GDM1 (cell line): ENCODE measurements at regions not wholly inside any gene's neighbourhood (a gene's known extent, or its start where the extent isn't known, plus 50 kb on each side); places are given as distances from the start of the nearest gene placed in this dataset.

Experiments
- DNase-seq: peaks from one replicate; lab custom pipeline; 2025; lab: John Stamatoyannopoulos, UW

GRCh38 chr1:36643371-36644270 lies 160.9 kb upstream of the CSF3R start:
- DNase-seq: no peak

- DNase-seq: no peak
Observed at GRCh38 chr1:36642802-36643201, 160.1 kb upstream of the CSF3R start.

GRCh38 chr1:36641776-36642175 lies 159.1 kb upstream of the CSF3R start:
- no peak for DNase-seq

- no peak for DNase-seq
Observed at GRCh38 chr1:36639461-36639860, 156.7 kb upstream of the CSF3R start.

GRCh38 chr1:36638268-36638667 lies 155.6 kb upstream of the CSF3R start:
- no peak for DNase-seq

DNA sequence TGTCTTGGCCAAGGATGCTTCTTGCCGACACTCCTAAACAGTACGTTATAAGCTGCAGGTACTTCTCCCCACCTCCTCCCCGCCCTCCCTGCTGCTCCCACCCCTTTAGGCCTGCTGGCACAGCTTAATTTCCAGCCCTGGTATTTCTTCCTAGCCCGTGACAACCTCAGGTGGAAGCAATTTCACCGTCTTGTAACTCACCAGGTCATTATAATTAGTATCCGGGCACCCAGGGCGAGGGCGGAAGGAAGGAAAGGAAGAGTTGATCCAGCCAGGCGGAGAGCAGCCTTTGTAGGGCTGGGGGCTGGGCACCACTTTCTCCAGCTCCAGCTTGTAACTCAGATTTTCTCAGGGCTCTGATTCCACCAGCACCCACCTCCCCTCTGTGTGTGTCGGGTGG lies 153.5 kb upstream of the CSF3R start:
- no peak for DNase-seq

DNA sequence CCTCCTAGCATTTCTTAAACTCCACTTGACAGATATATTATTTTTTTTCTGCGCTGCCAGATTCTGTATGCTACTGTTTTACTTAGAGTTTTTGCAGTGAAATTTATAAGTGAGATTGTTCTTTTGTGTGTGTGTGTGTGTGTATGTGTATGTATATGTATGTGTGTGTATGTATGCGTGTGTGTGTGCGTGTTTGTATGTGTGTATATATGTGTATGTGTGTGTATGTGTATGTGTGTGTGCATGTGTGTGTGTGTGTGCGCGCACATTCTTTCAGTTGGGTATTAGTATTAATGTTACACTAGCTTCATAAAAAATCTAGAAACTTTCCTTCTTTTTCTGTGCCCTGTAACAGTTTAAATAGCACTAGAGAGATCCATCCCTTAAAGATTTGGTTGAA lies 152.6 kb upstream of the CSF3R start:
- DNase-seq: no peak

GRCh38 chr1:36628804-36629203 lies 146.1 kb upstream of the CSF3R start:
- DNase-seq: no peak

- DNase-seq: no peak
Observed at GRCh38 chr1:36626435-36626834, 143.7 kb upstream of the CSF3R start.

- no peak for DNase-seq
Observed at GRCh38 chr1:36625935-36626310, 143.2 kb upstream of the CSF3R start.

DNA sequence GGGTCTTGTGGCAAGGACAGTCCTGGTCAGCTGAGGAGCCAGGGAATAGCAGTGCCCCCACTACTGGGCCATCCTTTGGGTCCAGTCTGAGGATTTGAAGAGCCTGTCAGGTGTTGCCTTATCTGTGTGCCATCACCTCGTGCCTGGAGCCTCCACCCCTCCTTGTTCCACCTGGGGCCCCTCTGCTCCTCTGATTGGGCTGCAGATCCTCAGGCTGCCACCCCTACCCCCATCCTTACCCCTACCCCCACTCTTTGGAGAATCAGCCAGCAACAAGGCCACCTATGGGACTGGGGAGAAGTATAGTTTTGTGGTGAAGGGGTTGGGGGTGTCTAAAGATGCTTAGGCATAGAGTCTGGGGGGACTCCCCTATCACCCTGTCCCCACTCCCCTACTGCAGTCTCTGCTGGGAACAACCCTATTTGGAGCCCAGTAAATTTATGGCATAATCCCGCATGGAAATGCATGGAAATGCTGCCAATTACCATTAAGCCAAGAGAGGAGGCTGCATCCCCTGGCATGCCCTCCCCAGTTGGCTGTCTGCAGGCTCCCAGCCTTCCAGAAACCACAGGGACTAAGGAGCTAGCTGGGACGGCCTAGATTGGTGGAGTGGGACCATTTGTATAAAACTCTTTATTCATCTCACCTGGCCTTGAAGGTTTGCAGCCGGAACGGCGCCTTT lies 142.7 kb upstream of the CSF3R start:
- no peak for DNase-seq

- DNase-seq: no peak
Observed at GRCh38 chr1:36624466-36624865, 141.8 kb upstream of the CSF3R start.

DNA sequence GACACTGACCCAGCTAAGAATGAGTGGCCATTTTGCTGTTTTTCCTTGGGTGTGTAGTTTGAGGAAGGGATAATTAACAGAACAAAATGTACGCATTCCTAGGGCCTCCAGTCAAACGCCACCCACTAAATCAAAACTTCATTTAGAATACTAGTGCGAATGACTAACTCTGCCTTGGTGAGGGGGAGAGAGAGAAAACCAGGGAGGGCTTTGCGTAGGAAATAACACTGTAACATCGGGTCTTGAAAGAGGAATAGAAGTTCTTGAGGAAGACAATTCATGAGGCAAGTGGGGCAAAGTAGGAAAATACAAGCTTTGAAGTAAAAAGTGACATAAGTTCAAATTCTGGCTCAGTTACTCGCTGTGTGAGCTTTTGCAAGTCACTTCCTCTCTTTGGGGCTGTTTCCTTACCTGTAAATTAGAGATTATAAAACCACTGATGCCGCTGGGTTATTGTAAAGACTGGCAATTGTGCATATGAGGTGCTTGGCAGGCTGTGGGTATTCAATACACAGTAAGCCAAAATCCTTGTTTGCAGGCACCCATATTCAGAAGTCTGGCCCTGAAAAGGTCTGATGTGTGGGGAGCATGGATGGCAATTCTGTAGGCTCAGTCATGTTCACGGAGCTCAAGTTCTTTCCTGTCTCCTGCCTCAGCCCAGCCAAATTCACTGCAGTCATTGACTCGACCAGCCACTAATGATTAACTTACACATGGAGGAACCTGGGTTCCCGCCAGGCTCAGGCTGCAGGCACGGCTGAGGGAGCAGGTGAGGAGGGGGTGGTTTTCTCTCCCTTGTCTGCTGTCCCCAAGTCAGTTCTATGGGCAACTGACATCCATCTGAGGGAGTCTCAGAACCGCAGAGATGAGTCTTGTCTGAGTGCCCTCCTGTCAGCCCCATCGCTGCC lies 140.3 kb upstream of the CSF3R start:
- no peak for DNase-seq

DNA sequence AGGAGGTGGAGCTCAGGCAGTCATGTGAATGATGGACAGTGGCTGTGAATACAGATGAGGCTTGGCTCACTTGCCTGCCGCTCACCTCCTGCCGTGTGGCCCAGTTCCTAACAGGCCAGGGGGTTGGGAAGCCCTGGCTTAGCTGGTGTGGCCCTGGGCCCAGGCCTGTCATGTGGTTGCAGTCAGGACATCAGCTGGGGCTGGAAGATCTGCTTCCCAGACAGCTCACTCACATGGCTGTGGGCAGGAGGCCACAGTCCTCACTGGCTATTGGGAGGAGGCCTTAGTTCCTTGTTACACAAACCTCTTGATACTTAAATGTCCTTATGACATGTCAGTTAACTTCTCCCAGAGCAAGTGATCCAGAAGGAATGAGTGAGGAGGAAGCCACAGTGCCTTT lies 138.8 kb upstream of the CSF3R start:
- no peak for DNase-seq

DNA sequence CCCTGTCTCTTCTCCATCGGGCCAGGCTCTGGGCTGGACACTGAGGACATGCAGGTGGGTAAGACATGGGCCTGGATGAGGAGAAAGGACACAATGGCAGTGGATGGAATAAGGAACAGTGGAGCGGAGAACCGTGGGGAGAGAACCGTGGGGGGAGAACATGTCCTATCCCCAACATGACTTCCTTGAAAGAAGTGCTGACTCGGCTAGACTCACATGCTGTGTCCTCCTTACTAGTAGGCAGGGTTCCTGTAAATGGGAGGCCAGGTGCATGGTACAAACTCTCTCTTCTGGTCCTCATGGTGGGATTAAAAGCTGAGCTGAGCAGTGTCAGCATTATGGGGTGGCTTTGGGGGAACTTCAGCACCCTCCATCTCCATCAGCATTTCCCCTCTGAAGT lies 137.4 kb upstream of the CSF3R start:
- no peak for DNase-seq

DNA sequence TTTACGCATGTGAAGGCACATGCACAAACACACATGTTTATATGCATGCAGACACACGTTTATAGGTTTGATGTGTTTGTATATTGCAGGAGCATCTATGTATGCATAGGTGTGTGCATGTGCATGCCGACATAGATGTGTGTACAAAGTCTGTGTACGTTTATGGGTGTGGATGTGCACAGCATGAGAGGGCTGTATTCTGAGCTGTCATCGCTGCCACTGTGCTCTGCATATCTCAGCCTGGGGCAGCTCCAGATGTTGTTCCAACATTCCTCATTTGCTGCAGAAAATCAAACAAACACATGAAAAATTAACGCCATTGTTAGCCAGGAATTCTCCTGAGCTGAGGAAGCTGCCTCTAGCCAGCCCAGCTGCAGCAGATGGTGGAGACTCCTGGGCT lies 132.3 kb upstream of the CSF3R start:
- DNase-seq: no peak

DNA sequence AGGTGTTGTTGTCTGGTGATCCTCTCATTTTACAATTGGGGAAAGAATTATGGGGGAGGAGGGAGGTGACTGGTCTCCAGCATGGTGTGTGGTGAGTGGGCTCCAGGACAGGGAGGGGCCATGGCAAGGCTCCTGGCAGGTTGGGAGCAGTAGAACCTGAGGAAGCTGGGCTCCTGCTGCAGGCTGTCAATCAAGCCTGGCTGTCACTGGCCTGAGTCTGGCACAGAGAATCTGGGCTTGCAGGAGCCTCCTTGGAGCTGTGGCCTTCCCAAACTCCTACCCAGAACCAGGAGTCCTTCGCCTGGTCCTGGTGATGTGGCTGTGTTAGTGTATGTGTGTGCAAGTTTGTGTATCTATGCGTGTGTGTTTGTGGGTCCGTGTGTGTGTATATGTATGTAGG lies 131.9 kb upstream of the CSF3R start:
- DNase-seq: no peak

GRCh38 chr1:36613721-36614120 lies 131.0 kb upstream of the CSF3R start:
- DNase-seq: no peak

- DNase-seq: no peak
Observed at GRCh38 chr1:36612881-36613280, 130.2 kb upstream of the CSF3R start.

GRCh38 chr1:36612121-36612520 lies 129.4 kb upstream of the CSF3R start:
- no peak for DNase-seq

DNA sequence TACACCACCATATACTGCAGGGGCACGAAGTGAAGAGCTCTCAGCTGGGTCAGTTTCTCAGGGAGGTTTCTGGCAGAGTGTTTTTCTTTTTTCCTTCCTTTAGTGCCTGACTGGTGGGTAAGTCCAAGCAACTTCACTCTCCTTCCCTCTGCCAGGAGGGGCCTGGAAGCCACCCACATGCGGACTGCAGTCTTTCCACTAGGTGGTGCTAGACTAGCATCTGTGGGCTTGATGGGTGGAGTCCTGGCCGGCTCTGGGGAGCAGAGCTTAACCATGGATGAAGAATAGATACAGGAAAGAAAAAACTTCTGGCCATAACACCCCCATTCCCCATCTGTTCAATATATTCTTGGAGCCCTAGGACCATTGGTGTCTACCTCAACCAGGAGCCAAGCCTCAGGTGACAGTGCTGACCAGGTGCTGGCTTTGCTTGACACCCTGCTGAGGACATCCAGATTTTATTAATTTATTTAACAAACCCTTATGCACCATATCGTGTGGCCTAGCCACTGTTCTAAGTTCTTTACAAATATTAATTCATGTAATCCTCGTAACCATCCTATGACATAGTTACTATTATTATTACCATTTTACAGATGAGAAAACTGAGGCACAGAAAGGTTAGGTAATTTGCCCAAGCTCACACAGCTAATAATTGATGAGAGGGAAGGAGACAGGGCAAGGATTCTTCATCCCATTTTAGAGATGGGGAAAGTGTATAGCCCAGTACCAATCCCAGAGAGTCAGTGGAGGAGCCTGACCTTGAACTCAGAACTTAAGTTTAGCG lies 126.7 kb upstream of the CSF3R start:
- DNase-seq: peak; percentile 30

- no peak for DNase-seq
Observed at GRCh38 chr1:36608272-36608671, 125.6 kb upstream of the CSF3R start.
